HG03460 (cell line): ENCODE measurements at regions not wholly inside any gene's neighbourhood (a gene's known extent, or its start where the extent isn't known, plus 50 kb on each side); places are given as distances from the start of the nearest gene placed in this dataset.
"Not testable (repeated sequence)": the region's sequence is repeated elsewhere in the genome, so short reads cannot be mapped to it uniquely, and the experiment has no call there.

Experiments
- ATAC-seq: cut with Tn5 transposase; IDR thresholded peaks from one replicate; pipeline ENCODE4 v1.9.1; 2021; ENCODE audit not compliant: unreplicated experiment

GRCh38 chr1:191460234-191460633 is 698.0 kb upstream of the RGS18 start:
- no peak for ATAC-seq

DNA sequence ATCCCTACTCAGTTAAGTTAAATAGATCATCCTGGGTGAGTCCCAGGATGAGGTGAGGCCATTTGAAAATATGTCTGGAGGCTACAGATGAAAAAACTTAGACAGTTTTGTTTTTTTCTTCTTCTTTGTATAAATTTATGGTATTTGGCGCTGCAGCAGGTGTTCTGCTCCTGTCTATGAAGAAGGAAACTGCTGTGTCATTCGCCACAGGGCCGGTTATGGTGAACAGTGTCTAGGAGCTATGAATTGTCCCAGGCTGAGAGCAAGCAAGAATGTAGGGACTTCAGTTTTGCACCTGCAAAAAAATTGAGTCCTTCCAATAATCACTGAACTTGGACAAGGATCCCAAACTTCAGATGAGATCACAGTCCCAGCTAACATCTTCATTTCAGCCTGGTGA is 674.3 kb upstream of the RGS18 start:
- no peak for ATAC-seq

DNA sequence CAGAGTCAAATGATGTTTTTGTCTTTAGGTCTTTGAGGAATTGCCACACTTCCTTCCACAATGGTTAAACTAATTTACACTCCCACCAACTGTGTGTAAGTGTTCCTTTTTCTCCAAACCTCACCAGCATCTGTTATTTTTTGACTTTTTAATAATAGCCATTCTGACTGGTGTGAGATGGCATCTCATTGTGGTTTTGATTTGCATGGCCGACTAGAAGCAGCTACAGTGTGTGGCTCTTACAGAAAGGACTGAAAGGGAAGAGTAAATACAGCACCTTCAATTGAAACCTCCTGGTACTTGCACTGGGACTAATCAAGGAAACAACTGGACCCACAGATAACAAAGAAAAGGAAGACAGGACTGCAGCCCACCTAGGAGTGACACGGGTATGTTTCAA is 668.0 kb upstream of the RGS18 start:
- no peak for ATAC-seq

DNA sequence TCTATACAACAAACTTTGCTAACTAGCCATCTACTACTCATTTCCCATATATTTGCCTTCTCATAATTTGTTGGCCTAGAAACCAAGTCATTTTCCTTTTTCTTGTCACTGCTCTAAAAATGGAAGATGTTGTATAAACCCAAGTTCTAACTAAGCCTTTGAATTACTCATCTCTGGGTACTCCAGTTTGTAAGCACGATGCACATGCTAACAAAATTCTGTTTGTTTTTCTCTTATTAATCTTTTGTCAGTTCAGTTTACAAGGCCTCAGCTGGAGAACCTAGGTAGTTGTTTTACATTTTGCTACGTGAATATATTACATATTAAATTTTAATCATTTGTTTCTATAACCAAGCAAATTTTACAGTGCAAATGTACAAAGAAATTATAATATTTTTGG is 663.2 kb upstream of the RGS18 start:
- ATAC-seq: no peak

GRCh38 chr1:191498318-191498717 is 659.9 kb upstream of the RGS18 start:
- no peak for ATAC-seq

- ATAC-seq: no peak
Measured at GRCh38 chr1:191498825-191499224, 659.4 kb upstream of the RGS18 start.

GRCh38 chr1:191504999-191505398 is 653.3 kb upstream of the RGS18 start:
- no peak for ATAC-seq

DNA sequence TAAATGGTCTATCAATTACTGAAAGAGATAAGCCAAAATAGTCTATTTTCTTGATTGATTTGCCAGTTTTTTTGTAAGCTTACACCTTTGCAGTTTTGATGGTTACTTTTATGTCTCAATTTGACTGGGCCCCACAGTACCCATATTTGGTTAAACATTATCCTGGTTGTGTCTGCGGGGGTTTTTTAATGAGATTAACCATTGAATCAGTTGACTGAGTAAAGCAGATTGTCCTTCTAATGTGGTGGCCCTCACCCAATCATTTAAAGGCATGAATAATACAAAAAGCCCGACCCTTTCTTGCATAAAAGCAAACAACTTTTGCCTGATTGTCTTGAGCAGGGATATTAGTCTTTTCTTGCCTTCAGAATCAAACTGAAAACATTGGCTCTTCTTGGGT is 650.0 kb upstream of the RGS18 start:
- peak; percentile 70 for ATAC-seq

DNA sequence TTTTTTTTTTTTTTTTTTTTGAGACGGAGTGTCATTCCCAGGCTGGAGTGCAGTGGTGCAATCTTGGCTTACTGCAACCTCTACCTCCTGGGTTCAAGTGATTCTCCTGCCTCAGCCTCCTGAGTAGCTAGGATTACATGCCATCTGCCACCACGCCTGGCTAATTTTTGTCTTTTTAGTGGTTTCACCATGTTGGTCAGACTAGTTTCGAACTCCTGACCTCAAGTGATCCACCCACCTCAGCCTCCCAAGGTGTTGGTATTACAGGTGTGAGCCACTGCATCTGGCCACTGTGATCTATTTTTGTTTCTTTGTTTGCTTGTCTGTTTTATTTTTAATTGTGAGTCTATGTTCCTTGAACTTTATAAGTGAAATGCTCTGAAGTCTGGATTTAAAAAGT is 646.8 kb upstream of the RGS18 start:
- not testable (repeated sequence) for ATAC-seq

DNA sequence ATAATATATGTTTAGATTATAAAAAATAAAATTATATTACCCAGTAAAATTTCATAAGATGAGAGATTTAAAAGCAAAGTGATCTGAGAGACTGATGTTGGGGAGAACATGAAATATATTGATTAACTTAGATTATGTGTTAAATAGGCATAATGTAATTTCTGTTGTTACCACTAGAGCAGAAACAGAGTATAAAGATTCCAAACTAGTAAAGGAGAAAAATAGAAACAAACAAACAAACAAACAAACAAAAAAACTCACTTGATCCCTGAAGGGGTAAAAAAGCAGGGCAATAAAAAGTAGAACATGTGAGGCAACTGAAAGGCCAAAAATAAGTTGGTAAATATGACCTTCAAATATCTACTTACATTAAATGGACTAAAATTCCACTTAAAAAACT is 640.4 kb upstream of the RGS18 start:
- ATAC-seq: no peak

DNA sequence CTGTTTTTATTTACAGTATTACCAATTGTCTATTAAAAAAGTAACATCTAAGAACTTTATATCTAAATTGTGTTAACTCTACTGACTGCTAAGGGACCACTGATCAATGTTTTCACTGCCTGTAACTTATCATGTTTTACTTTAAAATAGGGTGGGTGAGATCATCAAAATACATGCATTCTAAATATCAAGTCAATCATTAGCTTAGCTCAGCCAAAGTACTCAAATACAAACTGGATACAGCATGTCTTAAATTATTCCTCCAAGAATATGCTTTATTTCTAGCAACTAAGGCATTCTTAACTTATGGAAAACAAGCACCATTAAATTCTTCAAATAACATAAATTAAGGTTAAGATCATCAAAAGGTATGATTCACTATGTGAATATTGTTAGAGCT is 638.7 kb upstream of the RGS18 start:
- ATAC-seq: no peak

DNA sequence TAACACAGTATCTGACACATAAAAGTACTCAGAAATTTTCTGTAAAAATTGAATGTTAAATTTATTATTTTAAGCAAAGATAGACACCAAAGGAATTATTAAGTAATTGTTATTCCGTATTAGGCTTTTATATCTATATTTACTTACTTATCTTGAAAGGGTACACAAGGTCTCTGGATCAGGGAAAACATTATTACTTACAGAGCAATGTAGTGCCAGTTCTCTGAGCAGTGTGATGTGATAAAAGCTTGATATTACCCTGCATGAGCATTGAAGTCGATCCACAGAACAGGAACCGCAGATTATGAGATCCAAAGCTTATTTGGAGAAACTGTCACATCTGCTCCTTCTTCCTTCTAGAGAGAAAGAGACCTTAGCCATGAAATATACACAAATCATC is 637.9 kb upstream of the RGS18 start:
- ATAC-seq: no peak

GRCh38 chr1:191525944-191526343 is 632.3 kb upstream of the RGS18 start:
- not testable (repeated sequence) for ATAC-seq

- ATAC-seq: no peak
Measured at GRCh38 chr1:191528275-191528674, 630.0 kb upstream of the RGS18 start.

DNA sequence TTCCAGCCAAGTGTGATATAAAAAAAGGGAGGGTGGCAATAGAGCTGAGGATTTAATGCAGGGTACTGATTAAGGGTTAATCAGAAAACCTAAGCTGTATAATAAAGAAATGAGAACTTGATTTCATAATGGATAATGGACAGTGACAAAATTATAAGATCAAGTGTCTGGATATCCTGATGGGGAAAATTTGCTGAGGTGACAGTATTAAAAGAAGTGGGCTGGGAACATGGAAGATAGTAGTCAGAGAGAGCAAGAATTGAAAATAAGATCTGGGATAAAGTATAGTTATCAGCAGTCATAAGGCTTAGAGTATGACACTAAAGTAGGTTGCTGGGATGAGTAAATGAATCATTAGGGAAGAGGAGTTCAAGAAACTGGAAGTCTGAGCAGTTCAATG is 627.3 kb upstream of the RGS18 start:
- no peak for ATAC-seq

GRCh38 chr1:191533254-191533653 is 625.0 kb upstream of the RGS18 start:
- no peak for ATAC-seq

DNA sequence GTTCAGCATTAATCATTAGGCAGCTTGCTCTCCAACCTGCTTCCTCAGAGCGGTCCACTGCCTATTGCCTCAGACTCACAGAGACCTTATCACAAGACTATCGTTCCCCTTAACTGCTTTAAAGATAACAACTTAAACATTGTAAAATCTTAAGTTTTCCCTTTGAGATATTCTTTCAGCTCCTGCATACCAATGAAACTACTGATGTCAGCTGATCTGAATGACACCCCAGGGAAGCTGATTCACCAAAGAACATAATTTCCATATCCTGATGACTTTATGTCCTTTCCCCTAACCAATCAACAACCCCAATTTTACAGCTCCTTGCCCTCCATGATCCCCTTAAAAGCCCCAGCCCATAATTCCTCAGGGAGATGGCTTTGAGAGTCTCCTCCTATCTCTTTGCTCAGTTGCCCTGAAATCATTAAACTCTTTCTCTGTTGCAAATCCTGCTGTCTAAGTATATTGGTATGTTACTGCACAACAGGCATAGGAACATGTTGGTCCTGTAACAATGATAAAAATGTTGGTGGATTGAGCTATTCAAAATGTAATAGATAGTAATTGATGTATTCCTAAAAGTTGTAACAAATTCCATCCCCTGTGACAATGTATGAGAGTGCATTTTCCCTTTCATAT is 621.4 kb upstream of the RGS18 start:
- ATAC-seq: no peak

DNA sequence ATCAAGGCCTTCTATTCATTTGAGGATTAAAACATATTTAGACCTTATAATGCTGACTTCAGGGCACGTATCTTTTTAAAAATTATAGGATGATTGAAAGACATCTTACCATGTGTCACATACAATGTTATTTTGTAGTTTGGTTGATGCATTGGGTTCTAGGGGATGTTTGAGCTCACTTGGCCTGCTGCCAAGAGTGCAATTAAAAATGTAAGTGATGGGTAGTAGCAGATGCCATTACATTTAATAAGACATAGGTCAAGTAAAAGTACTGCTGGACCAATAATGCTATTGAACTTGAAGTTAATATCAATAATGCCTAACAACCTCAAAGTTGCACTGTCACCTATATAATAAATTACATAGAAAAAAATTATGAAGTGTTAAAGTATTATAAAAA is 616.5 kb upstream of the RGS18 start:
- ATAC-seq: no peak

DNA sequence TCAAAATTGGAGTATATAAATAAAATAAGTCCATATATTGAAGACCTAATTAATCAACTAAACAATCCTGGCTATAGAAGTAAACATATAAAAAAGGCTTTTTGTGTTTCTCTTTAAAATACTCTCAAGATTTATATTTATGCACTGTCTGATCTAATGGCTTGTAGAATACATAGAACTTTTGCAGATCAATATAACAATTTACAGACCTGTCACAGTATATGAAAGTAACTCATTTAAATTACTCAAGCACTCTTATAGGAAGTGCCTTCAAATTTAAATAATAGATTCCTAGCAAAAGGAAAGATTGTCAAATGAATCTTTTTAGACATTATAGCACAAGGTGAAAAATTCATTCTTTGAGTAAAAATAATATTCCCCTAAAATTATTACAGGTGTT is 615.8 kb upstream of the RGS18 start:
- ATAC-seq: no peak

GRCh38 chr1:191546803-191547202 is 611.5 kb upstream of the RGS18 start:
- no peak for ATAC-seq

GRCh38 chr1:191551019-191551418 is 607.2 kb upstream of the RGS18 start:
- ATAC-seq: no peak

DNA sequence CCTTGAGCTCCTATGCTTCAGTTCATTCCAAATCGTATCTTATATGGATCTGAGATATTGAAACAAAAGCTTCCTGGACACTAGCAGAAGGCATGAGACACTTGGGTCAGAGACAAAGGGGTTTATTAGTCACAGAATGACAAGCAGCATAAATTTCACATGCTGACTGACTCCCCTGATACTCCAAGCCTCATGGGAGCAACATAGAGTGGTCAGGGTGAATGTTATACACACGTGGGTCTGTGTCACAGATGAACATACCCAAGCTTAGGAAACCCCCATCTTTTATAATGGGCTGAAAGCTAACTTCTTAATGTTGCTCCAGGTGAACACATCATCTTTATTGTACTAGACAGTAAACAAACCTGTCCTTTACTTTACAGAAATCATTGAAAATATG is 599.9 kb upstream of the RGS18 start:
- ATAC-seq: peak; percentile 61

GRCh38 chr1:191561276-191561675 is 597.0 kb upstream of the RGS18 start:
- no peak for ATAC-seq

DNA sequence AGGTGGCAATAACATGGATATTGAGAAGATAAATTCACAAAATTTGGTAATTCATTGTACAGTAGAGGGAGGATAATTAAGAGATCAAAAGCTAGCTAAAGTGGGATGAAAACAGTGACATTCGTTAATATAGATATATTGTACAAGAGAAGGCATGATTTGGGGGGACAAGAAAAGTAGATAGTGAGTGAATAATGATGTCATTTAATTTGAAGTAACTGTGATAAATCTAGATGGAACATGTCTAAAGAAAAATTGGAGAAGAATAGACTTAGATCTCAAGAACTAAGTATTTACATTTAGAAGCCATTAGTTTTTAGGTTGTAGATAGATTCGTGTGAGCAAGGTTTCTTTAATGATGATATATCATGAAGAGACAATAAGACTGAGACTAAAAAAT is 594.0 kb upstream of the RGS18 start:
- ATAC-seq: no peak
